Cortex of kidney (tissue), 1 donor: ENCODE measurements at regions not wholly inside any gene's neighbourhood (a gene's known extent, or its start where the extent isn't known, plus 50 kb on each side); places are given as distances from the start of the nearest gene placed in this dataset.
"Not testable (repeated sequence)": the region's sequence is repeated elsewhere in the genome, so short reads cannot be mapped to it uniquely, and the experiment has no call there.

Experiments
- DNase-seq: peaks from one replicate; lab custom pipeline; 2025; lab: John Stamatoyannopoulos, UW

DNA sequence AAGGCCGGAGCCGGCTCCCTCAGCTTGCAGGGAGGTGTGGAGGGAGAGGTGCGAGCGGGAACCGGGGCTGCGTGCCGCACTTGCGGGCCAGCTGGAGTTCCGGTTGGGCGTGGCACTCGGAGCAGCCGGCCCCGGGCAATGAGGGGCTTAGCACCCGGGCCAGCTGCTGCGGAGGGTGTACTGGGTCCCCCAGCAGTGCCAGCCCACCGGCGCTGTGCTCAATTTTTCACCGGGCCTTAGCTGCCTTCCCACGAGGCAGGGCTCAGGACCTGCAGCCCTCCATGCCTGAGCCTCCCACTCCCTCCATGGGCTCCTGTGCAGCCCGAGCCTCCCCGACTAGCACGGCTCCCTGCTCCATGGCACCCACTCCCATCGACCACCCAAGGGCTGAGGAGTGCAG, 62.2 kb upstream of the ANKRD55 start:
- DNase-seq, result not testable (repeated sequence)

DNA sequence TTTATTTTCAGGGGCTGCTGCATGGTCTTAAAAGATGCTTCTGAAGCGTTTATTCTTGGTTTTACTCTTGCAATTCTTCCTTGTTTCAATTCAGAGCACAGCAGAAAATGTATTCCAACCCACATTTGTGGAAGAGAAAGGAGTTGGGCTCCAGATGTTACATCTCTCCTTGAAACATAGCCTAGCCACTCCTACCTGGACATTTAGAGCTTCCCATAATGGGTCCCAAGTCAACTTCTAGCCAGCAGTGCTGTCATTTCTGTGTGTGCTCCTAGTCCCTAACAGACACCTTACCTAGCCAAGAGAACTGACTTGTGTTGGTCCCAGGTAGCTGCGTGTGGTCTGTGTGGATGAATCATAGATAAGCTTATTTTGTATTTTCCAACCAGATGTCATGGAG, 61.2 kb upstream of the ANKRD55 start:
- DNase-seq, result no peak

DNA sequence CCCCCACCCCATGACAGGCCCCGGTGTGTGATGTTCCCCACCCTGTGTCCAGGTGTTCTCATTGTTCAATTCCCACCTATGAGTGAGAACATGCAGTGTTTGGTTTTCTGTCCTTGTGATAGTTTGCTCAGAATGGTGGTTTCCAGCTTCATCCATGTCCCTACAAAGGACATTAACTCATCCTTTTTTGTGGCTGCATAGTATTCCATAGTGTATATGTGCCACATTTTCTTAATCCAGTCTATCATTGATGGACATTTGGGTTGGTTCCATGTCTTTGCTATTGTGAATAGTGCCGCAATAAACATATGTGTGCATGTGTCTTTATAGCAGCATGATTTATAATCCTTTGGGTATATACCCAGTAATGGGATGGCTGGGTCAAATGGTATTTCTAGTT, 59.7 kb upstream of the ANKRD55 start:
- not testable (repeated sequence) for DNase-seq

DNA sequence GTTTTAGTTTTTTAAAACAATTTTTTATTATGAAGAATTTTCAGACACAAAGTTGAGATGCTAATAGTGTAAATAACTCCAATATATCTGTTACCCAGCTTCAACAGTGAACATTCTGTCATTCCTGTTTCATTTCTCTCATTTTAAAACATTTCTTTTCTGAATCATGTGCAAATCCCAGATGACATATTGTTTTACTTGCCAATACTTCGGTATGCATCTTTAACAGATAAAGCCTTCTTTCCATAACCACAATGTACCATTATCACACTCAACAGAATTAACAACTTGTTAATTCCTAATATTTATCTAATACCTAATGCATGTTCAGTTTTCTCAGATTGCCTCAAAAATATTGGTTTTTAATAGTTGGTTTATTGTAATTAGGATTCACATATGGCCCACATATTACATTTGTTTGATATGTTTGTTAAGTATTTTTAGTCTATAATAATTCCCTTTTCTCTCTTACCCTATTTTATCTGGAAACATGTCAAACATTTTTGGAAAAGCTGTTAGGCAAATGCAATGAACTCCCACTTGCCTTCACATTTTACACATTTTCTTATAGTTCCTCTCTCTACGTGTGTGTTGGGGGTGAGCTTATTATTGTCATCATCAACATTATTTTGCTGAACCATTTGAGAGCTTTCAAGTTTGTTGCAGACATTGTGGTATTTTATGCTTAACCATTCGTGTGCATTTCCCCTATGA, 58.7 kb upstream of the ANKRD55 start:
- no peak for DNase-seq

- no peak for DNase-seq
These were observed 58.0 kb upstream of the ANKRD55 start for GRCh38 chr5:56291079-56291643.

- no peak for DNase-seq
These were observed 57.4 kb upstream of the ANKRD55 start for GRCh38 chr5:56290378-56291078.

- no peak for DNase-seq
These were observed 56.5 kb upstream of the ANKRD55 start for GRCh38 chr5:56289602-56289987.

DNA sequence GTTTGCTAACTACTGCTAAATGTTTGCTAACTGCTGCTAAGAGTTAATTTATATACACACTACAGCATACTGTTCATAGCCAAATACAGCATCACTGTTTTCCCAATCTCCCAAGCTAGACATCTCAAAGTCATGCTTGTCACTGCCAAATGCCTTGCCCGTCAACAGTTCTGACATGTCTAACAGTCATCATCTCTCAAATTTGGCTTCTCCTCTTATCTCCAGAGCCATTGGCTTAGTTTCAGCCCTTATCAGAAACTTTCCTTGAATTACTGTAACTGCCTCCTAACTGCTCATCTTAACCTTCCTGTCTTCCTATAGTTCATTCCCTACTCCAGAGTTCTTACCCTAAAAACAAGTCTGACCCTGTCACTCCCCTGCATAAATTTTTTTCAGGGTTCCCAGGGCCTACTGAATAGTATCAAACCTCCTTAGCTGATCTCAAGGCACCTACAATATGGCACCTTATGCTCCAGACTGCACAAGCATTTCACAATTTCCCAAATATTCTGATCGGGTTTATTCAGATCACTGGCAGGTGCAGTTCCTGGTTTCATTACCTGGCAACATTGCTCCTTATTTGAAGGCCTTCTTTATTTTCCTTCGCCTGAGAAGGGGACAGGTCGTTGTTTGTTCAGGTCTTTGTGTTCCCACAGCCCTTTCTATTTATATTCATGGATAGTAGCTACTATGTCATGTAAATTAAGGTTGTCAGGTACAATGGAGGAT, 55.9 kb upstream of the ANKRD55 start:
- no peak for DNase-seq

GRCh38 chr5:56286015-56286884, 53.1 kb upstream of the ANKRD55 start:
- DNase-seq, result no peak

DNA sequence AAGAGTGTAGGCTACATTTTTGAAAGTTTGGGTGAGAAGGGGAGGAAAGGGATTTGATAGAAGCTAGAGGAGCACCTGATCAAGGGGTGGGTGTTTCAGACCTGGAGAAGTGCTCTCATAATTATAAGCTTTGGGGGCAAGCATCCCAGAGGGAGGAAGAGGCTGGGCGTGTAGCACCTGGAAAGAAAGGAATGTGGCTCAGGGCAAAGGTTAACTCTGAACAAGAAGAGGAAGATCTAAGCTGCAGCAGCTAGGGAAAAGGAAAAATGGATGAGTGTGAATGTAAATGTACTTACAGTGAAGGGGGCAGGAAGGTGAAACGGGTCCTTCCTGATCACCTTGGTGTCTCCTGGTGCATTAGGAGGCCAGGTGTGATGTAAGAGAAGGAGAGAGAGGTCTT, 49.8 kb upstream of the ANKRD55 start:
- DNase-seq, result no peak
